ENCODE measurements at regions not wholly inside any gene's neighbourhood (a gene's known extent, or its start where the extent isn't known, plus 50 kb on each side); places are given as distances from the start of the nearest gene placed in this dataset.

DNA sequence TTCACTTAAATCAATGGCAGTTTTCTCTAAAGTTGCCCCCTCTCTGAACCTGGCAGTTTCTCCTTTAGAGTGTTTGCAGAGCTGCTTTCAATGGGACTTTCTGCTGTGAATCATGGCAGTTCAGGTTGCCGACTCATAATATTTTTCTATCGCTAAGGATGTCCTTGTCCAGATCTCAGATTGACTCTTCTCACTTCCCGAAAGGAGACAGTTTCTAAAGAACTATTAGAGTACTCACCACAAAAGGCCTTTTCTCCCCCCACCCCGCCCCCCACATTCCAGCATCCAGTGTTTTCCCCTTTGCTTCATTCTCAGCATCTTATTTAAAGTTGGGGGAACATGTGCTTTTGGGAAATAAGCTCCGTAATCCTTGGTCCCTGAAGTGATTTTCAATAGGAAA lies 443.5 kb upstream of the KLF4 start:
- TF ChIP-seq, protein P1, sequence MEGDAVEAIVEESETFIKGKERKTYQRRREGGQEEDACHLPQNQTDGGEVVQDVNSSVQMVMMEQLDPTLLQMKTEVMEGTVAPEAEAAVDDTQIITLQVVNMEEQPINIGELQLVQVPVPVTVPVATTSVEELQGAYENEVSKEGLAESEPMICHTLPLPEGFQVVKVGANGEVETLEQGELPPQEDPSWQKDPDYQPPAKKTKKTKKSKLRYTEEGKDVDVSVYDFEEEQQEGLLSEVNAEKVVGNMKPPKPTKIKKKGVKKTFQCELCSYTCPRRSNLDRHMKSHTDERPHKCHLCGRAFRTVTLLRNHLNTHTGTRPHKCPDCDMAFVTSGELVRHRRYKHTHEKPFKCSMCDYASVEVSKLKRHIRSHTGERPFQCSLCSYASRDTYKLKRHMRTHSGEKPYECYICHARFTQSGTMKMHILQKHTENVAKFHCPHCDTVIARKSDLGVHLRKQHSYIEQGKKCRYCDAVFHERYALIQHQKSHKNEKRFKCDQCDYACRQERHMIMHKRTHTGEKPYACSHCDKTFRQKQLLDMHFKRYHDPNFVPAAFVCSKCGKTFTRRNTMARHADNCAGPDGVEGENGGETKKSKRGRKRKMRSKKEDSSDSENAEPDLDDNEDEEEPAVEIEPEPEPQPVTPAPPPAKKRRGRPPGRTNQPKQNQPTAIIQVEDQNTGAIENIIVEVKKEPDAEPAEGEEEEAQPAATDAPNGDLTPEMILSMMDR (IDR thresholded peaks at IDR 0.05), result no peak
- no peak for TF ChIP-seq EZH2 (IDR thresholded peaks at IDR 0.05; ENCODE audit: borderline replicate concordance, insufficient read depth, low read depth, low read length, poor library complexity, severe bottlenecking)

All from B cell (primary cell).